GM23248 (cell line): ENCODE measurements at regions not wholly inside any gene's neighbourhood (a gene's known extent, or its start where the extent isn't known, plus 50 kb on each side); places are given as distances from the start of the nearest gene placed in this dataset.
A peak's percentile ranks its signal among the peaks of the same experiment; 100 is the strongest.

Source experiments
- DNase-seq: peaks from one replicate; pipeline ENCODE4 v3.0.0-alpha.2; 2015
- H2AFZ ChIP-seq: fragments of 200-600 bp; sonication (generic); 2 replicates; pipeline ENCODE4 v1.6.1; 2016; ENCODE audit warnings: antibody characterized with exemption
- H3F3A ChIP-seq: fragments of 200-600 bp; sonication (generic); 2 replicates; pipeline ENCODE4 v1.6.1; 2016; ENCODE audit warnings: mild to moderate bottlenecking, antibody characterized with exemption, mixed run types; ENCODE audit not compliant: insufficient read depth
- H3K27ac ChIP-seq: fragments of 200-600 bp; sonication (generic); 2 replicates; pipeline ENCODE4 v1.5.1; 2016; ENCODE audit warnings: mild to moderate bottlenecking
- H3K27me3 ChIP-seq: fragments of 200-600 bp; sonication (generic); replicated peaks from 2 replicates; pipeline ENCODE4 v1.6.1; 2016; ENCODE audit warnings: mild to moderate bottlenecking; ENCODE audit not compliant: insufficient read depth
- H3K36me3 ChIP-seq: fragments of 200-600 bp; sonication (generic); 2 replicates; pipeline ENCODE4 v1.6.1; 2016; ENCODE audit warnings: low read depth, mild to moderate bottlenecking
- H3K4me1 ChIP-seq: fragments of 200-600 bp; sonication (generic); 2 replicates; pipeline ENCODE4 v1.6.1; 2016; ENCODE audit warnings: mild to moderate bottlenecking; ENCODE audit not compliant: insufficient read depth
- H3K4me2 ChIP-seq: fragments of 200-600 bp; sonication (generic); one replicate; pipeline ENCODE4 v1.6.1; 2016; ENCODE audit warnings: mild to moderate bottlenecking; ENCODE audit not compliant: unreplicated experiment
- H3K4me3 ChIP-seq: fragments of 200-600 bp; sonication (generic); 2 replicates; pipeline ENCODE4 v1.5.1; 2016; ENCODE audit warnings: mild to moderate bottlenecking
- H3K79me2 ChIP-seq: fragments of 200-600 bp; sonication (generic); 2 replicates; pipeline ENCODE4 v1.6.1; 2016; ENCODE audit warnings: mild to moderate bottlenecking; ENCODE audit not compliant: insufficient read depth
- H3K9ac ChIP-seq: fragments of 200-600 bp; sonication (generic); 2 replicates; pipeline ENCODE4 v1.6.1; 2016; ENCODE audit warnings: mild to moderate bottlenecking
- H3K9me2 ChIP-seq: fragments of 200-600 bp; sonication (generic); 2 replicates; pipeline ENCODE4 v1.6.1; 2016; ENCODE audit warnings: mixed run types, mild to moderate bottlenecking, moderate library complexity; ENCODE audit not compliant: insufficient read depth
- H3K9me3 ChIP-seq: fragments of 200-600 bp; sonication (generic); one replicate; pipeline ENCODE4 v1.6.1; 2017; ENCODE audit warnings: low read depth
- H4K20me1 ChIP-seq: fragments of 200-600 bp; sonication (generic); 2 replicates; pipeline ENCODE4 v1.6.0; 2016; ENCODE audit not compliant: insufficient read depth
- EZH2 ChIP-seq: fragments of 200-600 bp; sonication (generic); IDR thresholded peaks from 2 replicates; pipeline ENCODE4 v1.6.1; 2018; ENCODE audit warnings: antibody characterized with exemption, mild to moderate bottlenecking; ENCODE audit not compliant: insufficient read depth, poor library complexity, severe bottlenecking
- EZH2phosphoT487 ChIP-seq: fragments of 200-600 bp; sonication (generic); IDR thresholded peaks from 2 replicates; pipeline ENCODE4 v1.6.1; 2018; ENCODE audit warnings: antibody characterized with exemption, moderate library complexity, mild to moderate bottlenecking, low read depth; ENCODE audit not compliant: insufficient read depth
- WGBS, 2 experiments: methylation state at CpG; one replicate each; pipeline ENCODE4 v1.1.6; 2015 to 2017; ENCODE audit warnings: low lambda C conversion rate in 2 of 2, low coverage in 1 of 2; ENCODE audit errors: missing lambda C conversion rate in 2 of 2; 5-methylcytosine and 5-hydroxymethylcytosine counted together
- in situ Hi-C: fragments of 300-500 bp; cut with MboI; formaldehyde crosslinking; loops from 2 replicates; pipeline ENCODE4 v1.15.0; 2020

GRCh38 chr9:14480526-14480925 is 166.6 kb upstream of the NFIB start:
- Histone ChIP-seq H3K9ac (no peak overlapping the region), H3K4me1 (no peaks in the 10 kb centered on the region), H4K20me1 (no peaks in the 10 kb centered on the region), H3K4me2 (no peak overlapping the region), H3F3A (no peaks in the 10 kb centered on the region), H3K4me3 (no peak overlapping the region), H3K36me3 (no peaks in the 10 kb centered on the region), H3K27me3 (no peaks in the 10 kb centered on the region), H2AFZ (no peak overlapping the region), H3K9me2 (no peaks in the 10 kb centered on the region), H3K9me3 (no peaks in the 10 kb centered on the region), H3K79me2 (no peaks in the 10 kb centered on the region), H3K27ac (no peak overlapping the region)
- in situ Hi-C loops: no loop called here
- TF ChIP-seq EZH2 (no peak), EZH2phosphoT487 (no peak)
- DNase-seq: no peak
- 4 to 5% methylated on average over 3 of the region's 3 CpGs for WGBS, 2 experiments

- 0 out of 2 replicates have a peak, but pooled peaks cover 4% of the 10 kb centered on the region for H3K27me3 ChIP-seq
- H3K4me2 ChIP-seq: no peak overlapping the region
- H3K4me3 ChIP-seq: no peak overlapping the region
- no peaks in the 10 kb centered on the region for H3K79me2 ChIP-seq
- in situ Hi-C loops: no loop called here
- H3F3A ChIP-seq: no peaks in the 10 kb centered on the region
- H3K9me2 ChIP-seq: no peaks in the 10 kb centered on the region
- no peak overlapping the region for H2AFZ ChIP-seq
- no peaks in the 10 kb centered on the region for H3K36me3 ChIP-seq
- H3K9me3 ChIP-seq: no peaks in the 10 kb centered on the region
- no peaks in the 10 kb centered on the region for H4K20me1 ChIP-seq
- TF ChIP-seq EZH2phosphoT487 (no peak), EZH2 (no peak)
- DNase-seq: no peak
- H3K27ac ChIP-seq: no peak overlapping the region
- WGBS, 2 experiments: 53 to 63% methylated on average over 1 of the region's 1 CpG
- H3K4me1 ChIP-seq: no peaks in the 10 kb centered on the region
- H3K9ac ChIP-seq: no peak overlapping the region
Measured at GRCh38 chr9:14479163-14479560, 165.2 kb upstream of the NFIB start.

- peak; percentile 5 for DNase-seq
- H3K4me2 ChIP-seq: no peak overlapping the region
- no peaks in the 10 kb centered on the region for H4K20me1 ChIP-seq
- no peak overlapping the region for H2AFZ ChIP-seq
- no peaks in the 10 kb centered on the region for H3K79me2 ChIP-seq
- no peak for TF ChIP-seq EZH2
- H3F3A ChIP-seq: no peaks in the 10 kb centered on the region
- no peak overlapping the region for H3K4me3 ChIP-seq
- in situ Hi-C loops: no loop called here
- 0 out of 2 replicates have a peak, but pooled peaks cover 6% of the 10 kb centered on the region for H3K27me3 ChIP-seq
- 40 to 41% methylated on average over 3 of the region's 3 CpGs for WGBS, 2 experiments
- H3K9me3 ChIP-seq: no peaks in the 10 kb centered on the region
- no peaks in the 10 kb centered on the region for H3K36me3 ChIP-seq
- no peak overlapping the region for H3K27ac ChIP-seq
- no peaks in the 10 kb centered on the region for H3K9me2 ChIP-seq
- no peaks in the 10 kb centered on the region for H3K4me1 ChIP-seq
- no peak overlapping the region for H3K9ac ChIP-seq
Measured at GRCh38 chr9:14478175-14479162, 164.5 kb upstream of the NFIB start.

- TF ChIP-seq EZH2phosphoT487 (no peak), EZH2 (no peak)
- Histone ChIP-seq H3F3A (no peaks in the 10 kb centered on the region), H3K79me2 (no peaks in the 10 kb centered on the region), H3K4me1 (no peaks in the 10 kb centered on the region), H3K9me2 (no peaks in the 10 kb centered on the region), H2AFZ (no peak overlapping the region), H3K4me3 (no peak overlapping the region), H3K9me3 (no peaks in the 10 kb centered on the region), H3K27me3 (0 out of 2 replicates have a peak, but pooled peaks cover 6% of the 10 kb centered on the region), H3K27ac (no peak overlapping the region), H3K4me2 (no peak overlapping the region), H3K36me3 (no peaks in the 10 kb centered on the region), H3K9ac (no peak overlapping the region), H4K20me1 (no peaks in the 10 kb centered on the region)
- DNase-seq: no peak
- in situ Hi-C loops: no loop called here
- WGBS, 2 experiments: 54% methylated on average over 4 of the region's 4 CpGs
Measured at GRCh38 chr9:14471041-14471440, 157.1 kb upstream of the NFIB start.
